Renal pelvis (tissue), 1 donor: ENCODE measurements at regions not wholly inside any gene's neighbourhood (a gene's known extent, or its start where the extent isn't known, plus 50 kb on each side); places are given as distances from the start of the nearest gene placed in this dataset.
A peak's percentile ranks its signal among the peaks of the same experiment; 100 is the strongest.
"Not testable (repeated sequence)": the region's sequence is repeated elsewhere in the genome, so short reads cannot be mapped to it uniquely, and the experiment has no call there.

Source experiments
- DNase-seq: peaks from one replicate; pipeline ENCODE4 v3.0.0-alpha.2; 2013

DNA sequence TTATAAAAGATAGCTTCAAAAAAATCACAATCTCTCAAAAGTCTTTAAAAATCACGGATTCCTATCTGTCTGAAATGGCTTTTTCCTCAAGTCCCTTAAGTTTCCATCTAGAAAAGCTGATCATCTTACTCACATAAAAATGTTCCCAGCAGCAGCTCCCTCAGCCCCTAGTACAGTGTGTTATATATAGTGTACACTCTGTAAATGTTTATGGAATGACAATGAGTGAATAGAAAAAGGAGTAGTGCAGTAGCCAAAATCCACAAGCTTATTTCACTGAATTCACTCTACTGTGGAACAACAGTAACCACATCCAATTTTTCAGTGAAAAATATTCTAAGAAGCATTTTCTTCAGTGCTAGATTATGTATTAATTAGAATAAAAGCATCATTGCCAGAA is 609.4 kb downstream of the DTWD2 start:
- no peak for DNase-seq

- DNase-seq: no peak
Measured at GRCh38 chr5:118377420-118377819, 610.9 kb downstream of the DTWD2 start.

DNA sequence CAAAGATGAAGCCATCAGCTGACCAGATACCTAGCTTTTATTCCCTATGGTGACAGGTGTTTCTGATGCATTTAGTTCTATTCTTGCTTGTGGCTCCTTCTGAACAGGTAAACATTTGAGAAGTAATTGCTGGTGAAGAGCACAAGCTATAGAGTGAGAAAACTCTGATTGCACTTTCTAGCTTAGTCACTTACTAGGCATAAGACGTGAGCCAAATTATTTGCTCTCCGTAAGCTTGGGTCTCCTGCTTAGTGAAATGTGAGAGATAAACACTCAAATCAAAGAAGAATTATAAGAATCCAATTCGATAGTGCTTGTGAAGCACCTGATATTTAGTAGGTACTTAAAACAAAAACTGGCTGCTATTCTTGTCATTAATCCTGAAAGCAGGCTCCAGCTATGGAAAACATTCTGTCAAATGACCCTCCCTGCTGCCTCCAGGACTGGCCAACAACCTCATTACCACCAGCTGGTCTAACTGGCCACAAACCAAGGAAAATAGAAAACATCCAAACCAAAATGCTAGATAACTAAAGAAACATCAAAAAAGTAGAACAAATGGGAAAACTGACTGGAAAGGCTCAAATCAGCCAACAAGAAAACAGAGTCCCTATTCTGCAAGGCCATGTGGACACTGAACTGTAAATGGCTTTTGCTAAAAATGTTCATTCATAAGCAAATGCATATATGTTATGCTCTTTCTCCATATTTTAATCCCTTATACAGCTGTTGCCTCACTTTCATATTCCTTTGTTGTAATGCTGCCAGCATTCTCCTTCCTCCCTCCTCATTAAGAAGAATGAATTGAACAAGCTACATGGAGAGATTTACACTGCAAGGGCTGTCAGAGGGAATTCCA is 616.1 kb downstream of the DTWD2 start:
- peak; percentile 56 for DNase-seq

DNA sequence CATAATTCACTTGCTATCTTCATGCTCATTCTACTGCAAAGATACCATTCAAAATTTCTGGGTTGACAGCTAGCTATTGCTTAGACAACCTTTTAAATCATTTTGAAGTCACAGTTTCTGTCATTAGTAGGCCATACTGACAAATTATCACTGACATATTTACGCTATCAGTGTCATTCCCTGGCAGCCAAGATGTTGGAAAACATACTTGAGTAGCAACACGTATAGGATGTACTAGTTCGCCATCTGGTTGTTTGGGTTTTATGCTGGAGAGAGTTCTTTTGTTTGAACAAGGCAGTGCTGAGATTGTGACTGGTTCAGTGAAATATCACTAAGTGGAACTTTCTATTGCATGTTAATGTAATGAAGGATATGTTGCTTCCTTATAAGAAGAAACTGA is 621.9 kb downstream of the DTWD2 start:
- DNase-seq: no peak

DNA sequence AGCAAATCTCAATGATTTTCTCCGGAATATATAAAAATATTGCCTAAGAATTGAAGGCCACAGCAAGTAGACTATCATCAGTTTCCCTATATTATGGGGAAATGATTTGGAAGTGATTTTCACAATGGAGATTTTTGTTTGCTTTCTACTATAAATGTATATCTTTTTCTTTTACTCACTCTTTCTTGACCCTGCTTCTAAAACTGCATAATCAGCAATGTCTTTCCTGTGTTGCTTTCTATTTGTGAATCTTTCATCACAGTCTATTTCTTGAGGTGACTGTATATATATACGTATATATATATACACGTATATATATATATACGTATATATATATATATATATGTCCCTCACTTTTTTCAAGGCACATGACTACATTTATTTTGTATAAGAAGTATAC is 622.6 kb downstream of the DTWD2 start:
- DNase-seq: no peak

GRCh38 chr5:118354797-118355196 is 633.5 kb downstream of the DTWD2 start:
- DNase-seq: no peak

GRCh38 chr5:118353970-118354369 is 634.4 kb downstream of the DTWD2 start:
- no peak for DNase-seq

- no peak for DNase-seq
Measured at GRCh38 chr5:118336468-118336867, 651.9 kb downstream of the DTWD2 start.

- no peak for DNase-seq
Measured at GRCh38 chr5:118327389-118327788, 661.0 kb downstream of the DTWD2 start.

DNA sequence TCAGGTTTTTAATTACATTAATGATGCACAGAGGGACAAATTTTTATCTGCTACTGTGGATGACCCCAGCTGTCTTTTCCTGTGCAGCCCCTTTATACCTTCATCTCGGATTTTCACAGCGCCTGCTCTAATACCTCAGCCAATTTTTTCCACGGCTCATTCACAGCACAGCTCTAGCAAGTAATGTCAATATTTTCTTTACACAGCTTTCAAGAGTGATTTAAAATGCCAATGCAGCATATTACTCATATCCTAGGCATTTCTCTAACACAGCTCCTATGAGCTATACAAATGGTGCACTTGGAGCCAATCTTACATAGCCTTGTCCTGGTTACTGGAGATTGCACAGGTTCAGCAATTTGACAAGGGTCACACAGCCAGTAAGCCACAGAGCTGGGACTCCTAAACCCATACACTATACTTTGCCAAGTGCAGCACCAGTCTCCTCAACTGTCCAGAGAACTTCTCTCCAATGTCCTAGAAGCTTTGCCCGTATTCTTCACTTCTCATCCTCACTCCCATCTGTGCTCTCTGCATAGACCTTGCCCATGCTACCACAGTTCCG is 661.8 kb downstream of the DTWD2 start:
- DNase-seq: no peak

- DNase-seq: no peak
Measured at GRCh38 chr5:118325931-118326330, 662.4 kb downstream of the DTWD2 start.

DNA sequence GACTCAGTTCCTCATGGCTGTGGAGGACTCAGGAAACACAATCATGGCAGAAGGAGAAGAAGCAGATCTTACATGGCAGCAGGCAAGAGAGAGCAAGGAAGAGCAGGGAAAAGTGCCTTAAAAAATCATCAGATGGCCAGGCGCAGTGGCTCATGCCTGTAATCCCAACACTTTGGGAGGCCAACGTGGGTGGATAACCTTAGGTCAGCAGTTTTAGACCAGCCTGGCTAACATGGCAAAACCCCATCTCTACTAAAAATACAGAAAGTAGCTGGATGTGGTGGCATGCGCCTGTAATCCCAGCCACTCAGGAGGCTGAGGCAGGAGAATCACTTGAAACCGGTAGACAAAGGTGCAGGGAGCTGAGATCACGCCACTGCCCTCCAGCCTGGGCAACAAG is 664.6 kb downstream of the DTWD2 start:
- not testable (repeated sequence) for DNase-seq

DNA sequence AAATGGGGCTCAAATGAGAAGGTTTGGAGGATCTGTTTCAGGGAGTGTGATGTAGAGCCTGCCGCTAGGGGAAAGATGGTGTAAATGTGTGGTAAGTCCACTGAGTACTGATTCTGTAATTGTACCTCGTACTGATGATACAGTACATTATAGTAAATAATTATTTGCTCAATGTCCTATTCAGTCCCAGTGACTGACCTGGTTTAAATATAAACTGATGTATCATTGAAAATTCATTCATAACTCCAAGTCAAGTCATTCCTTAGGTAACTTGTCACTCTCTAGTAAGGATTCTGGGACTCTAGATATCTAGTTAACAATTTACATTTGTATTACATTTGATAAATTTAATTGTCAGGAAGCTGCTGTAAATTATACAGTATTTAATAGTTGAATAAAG is 667.3 kb downstream of the DTWD2 start:
- no peak for DNase-seq

GRCh38 chr5:118320121-118320520 is 668.2 kb downstream of the DTWD2 start:
- no peak for DNase-seq

- DNase-seq: no peak
Measured at GRCh38 chr5:118314931-118315330, 673.4 kb downstream of the DTWD2 start.

DNA sequence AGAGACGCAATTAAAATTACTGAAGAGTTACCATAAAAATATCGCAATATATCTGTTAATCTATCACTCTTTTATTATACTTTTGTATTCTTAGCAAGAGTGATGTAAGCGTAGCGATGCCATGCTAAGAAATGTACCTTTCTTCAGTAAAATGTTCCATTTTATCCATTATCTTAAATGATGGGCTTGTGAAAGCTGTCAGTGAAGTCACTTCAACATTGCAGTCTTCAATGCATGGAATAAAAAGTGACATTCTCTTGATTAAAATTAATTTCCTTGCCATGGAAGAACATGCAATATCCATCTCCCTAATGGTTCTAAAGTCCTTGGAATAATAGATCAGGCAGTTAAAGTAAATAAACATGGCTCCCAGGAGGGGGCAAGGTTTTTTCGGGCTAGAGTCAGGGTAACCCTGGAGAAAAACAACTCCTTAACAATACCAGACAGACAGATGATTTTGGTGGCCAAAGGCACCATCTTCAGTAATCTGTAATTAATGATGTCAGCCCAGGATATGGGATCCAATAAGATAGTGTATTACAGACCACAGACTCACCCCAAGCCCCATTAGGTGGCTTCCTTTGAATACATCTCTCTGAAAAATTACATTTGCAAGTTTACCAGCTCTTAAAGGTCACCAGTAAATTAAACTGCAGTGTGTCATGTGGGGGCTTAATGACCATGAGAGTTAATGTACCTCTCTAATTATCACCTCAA is 677.1 kb downstream of the DTWD2 start:
- no peak for DNase-seq

GRCh38 chr5:118310401-118310800 is 677.9 kb downstream of the DTWD2 start:
- no peak for DNase-seq

DNA sequence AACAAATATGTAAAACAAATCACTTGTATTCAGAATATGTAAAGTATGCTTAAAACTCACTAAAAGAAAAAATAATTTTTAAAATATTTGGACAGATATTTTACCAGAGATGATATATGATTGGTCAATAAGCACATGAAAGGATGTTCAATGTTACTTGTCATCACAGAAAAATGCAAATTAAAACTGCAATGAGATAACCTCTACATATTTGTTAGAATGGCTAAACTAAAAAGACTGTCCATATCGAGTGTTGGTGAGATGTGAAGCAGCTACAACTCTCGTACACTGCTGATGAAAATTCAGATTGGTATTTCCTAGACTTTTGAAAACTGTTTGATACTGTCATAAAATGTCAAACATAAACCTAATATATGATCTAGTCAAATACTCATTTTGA is 685.1 kb downstream of the DTWD2 start:
- DNase-seq: no peak

GRCh38 chr5:118302786-118303185 is 685.6 kb downstream of the DTWD2 start:
- DNase-seq: no peak

DNA sequence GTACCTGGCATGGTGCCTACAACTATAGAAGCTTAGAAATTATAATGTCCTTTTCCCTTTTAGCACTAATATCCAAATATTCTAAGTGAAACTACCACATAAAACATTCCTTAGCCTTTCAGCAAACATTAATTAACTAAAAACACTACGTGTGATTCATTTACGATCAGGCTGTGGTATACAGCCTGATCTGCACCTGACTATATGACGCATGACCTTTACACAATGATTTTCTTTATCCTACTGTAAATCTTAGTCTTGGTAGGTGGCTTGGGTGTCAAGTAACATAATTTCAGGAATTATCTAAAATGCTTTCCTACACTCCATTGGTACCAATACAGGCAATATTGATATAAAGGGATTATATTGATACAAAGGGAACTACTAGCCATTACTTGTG is 686.7 kb downstream of the DTWD2 start:
- DNase-seq: no peak

DNA sequence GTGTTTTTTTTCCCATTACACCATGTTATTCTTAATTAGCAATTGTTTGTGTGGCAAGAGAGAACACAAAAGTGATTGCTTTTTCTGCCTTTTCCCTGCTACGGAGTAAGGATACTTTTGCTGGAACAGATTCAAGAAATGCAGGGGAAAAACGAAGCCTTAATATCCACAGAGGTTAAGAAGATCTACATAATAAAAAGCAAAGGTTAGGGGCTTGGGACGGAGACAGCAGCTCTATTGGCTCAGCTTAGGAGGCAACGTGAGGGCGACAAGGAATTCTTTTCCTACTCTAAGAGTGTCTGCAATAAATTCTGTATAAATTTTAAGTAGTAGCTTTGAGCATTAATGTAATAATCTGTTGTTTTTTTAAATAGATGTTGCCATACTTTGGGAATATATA is 693.3 kb downstream of the DTWD2 start:
- DNase-seq: no peak

DNA sequence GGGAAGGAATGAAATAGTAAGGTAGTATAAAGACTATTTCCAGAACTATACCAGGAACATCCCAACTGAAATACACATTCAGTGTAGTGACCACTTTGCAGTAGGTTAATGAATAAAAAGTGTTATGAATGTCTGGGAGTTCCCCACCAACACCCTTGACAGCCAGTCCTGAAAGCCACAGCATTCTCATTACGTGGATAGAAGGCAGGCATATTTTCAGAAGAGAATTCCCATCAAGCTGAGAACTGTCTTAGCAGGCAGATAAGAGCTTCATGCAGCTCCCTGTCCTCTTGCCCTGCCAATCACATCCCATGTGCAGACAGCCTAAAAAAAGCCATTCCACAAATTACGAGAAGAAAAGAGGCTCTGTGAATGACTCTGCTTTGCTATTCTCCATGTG is 695.0 kb downstream of the DTWD2 start:
- DNase-seq: no peak

- no peak for DNase-seq
Measured at GRCh38 chr5:118290204-118290603, 698.1 kb downstream of the DTWD2 start.
